ENCODE measurements at regions not wholly inside any gene's neighbourhood (a gene's known extent, or its start where the extent isn't known, plus 50 kb on each side); places are given as distances from the start of the nearest gene placed in this dataset.

GRCh38 chr7:17722798-17723197, 217.5 kb downstream of the SNX13 start:
- TF ChIP-seq, protein P1, sequence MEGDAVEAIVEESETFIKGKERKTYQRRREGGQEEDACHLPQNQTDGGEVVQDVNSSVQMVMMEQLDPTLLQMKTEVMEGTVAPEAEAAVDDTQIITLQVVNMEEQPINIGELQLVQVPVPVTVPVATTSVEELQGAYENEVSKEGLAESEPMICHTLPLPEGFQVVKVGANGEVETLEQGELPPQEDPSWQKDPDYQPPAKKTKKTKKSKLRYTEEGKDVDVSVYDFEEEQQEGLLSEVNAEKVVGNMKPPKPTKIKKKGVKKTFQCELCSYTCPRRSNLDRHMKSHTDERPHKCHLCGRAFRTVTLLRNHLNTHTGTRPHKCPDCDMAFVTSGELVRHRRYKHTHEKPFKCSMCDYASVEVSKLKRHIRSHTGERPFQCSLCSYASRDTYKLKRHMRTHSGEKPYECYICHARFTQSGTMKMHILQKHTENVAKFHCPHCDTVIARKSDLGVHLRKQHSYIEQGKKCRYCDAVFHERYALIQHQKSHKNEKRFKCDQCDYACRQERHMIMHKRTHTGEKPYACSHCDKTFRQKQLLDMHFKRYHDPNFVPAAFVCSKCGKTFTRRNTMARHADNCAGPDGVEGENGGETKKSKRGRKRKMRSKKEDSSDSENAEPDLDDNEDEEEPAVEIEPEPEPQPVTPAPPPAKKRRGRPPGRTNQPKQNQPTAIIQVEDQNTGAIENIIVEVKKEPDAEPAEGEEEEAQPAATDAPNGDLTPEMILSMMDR (IDR thresholded peaks at IDR 0.05) = no peak
- no peak for TF ChIP-seq POLR2AphosphoS5 (IDR thresholded peaks at IDR 0.05; ENCODE audit: low read depth, low read length)
- TF ChIP-seq, protein P2, sequence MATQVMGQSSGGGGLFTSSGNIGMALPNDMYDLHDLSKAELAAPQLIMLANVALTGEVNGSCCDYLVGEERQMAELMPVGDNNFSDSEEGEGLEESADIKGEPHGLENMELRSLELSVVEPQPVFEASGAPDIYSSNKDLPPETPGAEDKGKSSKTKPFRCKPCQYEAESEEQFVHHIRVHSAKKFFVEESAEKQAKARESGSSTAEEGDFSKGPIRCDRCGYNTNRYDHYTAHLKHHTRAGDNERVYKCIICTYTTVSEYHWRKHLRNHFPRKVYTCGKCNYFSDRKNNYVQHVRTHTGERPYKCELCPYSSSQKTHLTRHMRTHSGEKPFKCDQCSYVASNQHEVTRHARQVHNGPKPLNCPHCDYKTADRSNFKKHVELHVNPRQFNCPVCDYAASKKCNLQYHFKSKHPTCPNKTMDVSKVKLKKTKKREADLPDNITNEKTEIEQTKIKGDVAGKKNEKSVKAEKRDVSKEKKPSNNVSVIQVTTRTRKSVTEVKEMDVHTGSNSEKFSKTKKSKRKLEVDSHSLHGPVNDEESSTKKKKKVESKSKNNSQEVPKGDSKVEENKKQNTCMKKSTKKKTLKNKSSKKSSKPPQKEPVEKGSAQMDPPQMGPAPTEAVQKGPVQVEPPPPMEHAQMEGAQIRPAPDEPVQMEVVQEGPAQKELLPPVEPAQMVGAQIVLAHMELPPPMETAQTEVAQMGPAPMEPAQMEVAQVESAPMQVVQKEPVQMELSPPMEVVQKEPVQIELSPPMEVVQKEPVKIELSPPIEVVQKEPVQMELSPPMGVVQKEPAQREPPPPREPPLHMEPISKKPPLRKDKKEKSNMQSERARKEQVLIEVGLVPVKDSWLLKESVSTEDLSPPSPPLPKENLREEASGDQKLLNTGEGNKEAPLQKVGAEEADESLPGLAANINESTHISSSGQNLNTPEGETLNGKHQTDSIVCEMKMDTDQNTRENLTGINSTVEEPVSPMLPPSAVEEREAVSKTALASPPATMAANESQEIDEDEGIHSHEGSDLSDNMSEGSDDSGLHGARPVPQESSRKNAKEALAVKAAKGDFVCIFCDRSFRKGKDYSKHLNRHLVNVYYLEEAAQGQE (IDR thresholded peaks at IDR 0.05; ENCODE audit: insufficient read depth in 1 of 2, low read depth in 2 of 2, low read length in 1 of 2) = no peak
- TF ChIP-seq TCF7L2 (IDR thresholded peaks at IDR 0.05; ENCODE audit: low read depth, low read length) = no peak
